Left hindlimb (tissue), 1 donor: ENCODE measurements at regions not wholly inside any gene's neighbourhood (a gene's known extent, or its start where the extent isn't known, plus 50 kb on each side); places are given as distances from the start of the nearest gene placed in this dataset.
"Not testable (repeated sequence)": the region's sequence is repeated elsewhere in the genome, so short reads cannot be mapped to it uniquely, and the experiment has no call there.

ENCODE experiments used
- DNase-seq: peaks from one replicate; pipeline ENCODE4 v3.0.0-alpha.2; 2018

GRCh38 chr6:166802401-166802800 is 153.9 kb downstream of the RNASET2 start:
- no peak for DNase-seq

DNA sequence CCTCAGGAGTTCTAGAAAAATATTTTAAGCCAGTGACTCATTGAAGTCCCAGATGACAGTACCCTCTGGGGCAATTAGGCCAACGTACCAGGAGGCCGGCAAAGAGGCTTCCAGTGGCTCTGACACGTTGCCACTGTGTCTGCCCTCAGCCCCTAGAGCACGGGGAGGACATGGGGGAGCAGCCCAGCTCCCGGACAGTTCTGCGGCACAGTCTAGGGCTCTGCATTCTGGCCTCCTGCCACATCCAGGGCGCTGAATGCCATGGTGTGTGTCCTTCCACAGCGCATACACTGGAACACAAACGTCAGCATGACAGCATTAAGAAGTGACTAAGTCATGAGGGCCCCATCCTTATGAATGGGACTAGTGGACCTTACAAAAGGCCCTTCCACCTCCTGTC is 156.2 kb downstream of the RNASET2 start:
- DNase-seq: no peak

DNA sequence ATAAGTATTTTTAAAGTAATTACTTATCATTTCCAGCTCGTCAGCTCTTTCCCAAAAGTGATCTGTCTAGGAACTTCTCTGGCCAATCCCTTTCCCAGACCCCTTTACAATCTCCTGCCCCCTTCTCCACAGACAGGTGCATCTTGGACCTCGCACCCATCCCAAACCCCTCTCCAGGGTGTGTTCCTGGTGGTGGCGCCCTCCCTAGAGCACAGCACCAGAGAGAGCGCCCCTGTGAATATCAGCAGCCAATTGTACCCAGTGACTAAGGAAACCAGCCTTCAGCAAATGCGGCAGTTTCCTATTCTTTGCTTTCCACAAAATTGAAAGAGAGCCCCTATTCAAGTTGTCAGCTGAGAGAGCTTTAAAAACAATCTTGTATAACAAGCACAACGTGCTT is 157.7 kb downstream of the RNASET2 start:
- no peak for DNase-seq

- no peak for DNase-seq
Observed at GRCh38 chr6:166796610-166797009, 159.7 kb downstream of the RNASET2 start.

DNA sequence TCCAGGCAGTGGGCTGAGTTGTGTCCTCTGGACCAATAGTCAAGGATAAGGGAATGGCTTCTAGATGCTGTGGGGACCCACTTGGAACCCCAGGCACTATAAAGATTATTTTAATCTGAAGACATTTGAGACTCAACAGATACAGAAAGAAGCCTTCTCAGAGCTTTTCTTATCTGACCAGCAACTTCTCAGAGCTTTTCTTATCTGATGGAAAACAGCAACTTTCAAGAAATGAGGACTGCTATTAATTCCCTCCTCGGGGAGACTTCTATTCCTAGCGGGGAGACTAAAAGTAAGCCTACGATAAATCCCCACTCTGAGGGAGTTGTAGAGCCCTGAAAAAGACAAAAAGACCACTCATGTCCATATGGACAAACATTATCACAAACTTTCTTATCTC is 160.5 kb downstream of the RNASET2 start:
- DNase-seq: no peak

DNA sequence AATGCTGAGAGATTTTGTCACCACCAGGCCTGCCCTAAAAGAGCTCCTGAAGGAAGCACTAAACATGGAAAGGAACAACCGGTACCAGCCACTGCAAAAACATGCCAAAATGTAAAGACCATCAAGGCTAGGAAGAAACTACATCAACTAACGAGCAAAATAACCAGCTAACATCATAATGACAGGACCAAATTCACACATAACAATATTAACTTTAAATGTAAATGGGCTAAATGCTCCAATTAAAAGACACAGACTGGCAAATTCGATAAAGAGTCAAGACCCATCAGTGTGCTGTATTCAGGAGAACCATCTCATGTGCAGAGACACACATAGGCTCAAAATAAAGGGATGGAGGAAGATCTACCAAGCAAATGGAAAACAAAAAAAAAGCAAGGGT is 163.8 kb upstream of the RPS6KA2 start:
- not testable (repeated sequence) for DNase-seq

GRCh38 chr6:166788846-166789529 is 161.9 kb upstream of the RPS6KA2 start:
- not testable (repeated sequence) for DNase-seq

GRCh38 chr6:166786704-166787293 is 159.7 kb upstream of the RPS6KA2 start:
- no peak for DNase-seq

GRCh38 chr6:166785131-166785530 is 158.1 kb upstream of the RPS6KA2 start:
- DNase-seq: no peak

- DNase-seq: no peak
Observed at GRCh38 chr6:166784691-166785090, 157.6 kb upstream of the RPS6KA2 start.

GRCh38 chr6:166782520-166782919 is 155.5 kb upstream of the RPS6KA2 start:
- no peak for DNase-seq

- DNase-seq: no peak
Observed at GRCh38 chr6:166781331-166781730, 154.3 kb upstream of the RPS6KA2 start.

DNA sequence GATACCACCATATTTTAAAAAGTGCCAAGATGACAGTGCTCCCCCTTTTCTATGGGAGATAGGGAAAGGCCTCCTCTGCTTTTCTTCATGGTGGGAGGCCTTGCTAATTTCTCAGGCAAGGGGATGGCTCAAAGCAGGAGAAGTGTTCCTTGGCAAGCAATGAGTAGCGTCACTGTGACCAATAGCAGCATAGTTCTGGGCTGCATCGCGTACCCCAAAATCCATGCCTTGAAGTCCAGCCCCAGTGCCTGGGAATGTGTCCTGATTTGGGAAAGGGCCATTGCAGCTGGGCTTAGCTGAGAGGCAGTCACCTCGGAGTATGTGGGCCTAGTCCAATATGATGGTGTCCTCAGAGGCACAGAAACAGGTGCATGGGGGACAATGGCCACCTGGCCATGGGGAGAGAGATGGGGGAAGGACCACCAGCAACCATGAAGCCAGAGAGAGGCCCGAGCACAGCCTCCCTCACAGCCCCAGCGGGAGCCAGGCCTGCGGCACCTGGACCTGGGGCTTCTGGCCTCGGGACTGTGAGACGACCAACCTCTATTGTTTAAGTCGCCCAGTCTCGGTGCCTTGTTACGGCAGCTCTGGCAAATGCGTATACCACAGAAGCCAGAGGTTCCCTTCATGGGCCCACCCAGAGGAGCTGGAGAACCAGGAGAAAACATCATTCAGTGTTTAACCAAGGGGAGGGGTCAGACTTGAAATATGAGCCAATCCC is 153.1 kb upstream of the RPS6KA2 start:
- no peak for DNase-seq

DNA sequence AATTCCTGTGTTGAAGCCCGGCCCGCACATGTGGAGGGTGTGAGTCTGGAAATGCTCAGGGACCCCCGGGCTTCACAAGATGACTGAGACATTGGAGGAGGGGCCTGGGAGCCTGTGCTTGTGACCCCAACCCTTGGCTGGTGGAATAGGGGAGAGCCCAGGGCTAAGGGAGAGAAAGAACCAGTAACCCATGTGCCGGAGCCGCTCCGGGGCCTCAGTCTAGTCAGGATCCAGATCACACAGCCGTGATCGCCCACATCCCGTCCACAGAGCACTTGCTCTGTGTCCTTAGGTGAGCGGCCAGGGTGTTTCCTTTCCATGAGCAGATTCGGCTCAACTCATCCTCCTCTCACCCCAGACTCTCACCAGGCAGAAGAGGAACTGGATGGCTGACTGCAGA is 152.3 kb upstream of the RPS6KA2 start:
- no peak for DNase-seq

DNA sequence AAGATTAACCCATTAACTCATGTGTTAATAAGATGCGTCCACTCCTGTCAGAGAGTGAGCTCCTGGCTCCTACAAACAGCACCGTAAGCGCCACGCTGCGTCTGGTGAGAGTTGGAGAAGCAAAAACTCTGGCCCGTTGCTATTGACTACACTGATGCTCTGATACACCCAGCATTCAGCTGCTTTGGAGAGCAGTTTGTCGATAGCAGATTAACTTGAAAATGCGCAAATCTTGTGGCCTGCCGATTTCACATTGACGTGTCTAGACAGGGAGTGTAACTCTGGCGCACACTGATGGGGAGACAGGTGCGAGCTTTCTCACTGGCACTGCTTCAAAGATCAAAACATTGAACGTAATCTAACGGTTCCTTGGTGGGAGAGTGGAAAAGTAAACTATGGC is 151.7 kb upstream of the RPS6KA2 start:
- no peak for DNase-seq

GRCh38 chr6:166778046-166778445 is 151.0 kb upstream of the RPS6KA2 start:
- DNase-seq: no peak

DNA sequence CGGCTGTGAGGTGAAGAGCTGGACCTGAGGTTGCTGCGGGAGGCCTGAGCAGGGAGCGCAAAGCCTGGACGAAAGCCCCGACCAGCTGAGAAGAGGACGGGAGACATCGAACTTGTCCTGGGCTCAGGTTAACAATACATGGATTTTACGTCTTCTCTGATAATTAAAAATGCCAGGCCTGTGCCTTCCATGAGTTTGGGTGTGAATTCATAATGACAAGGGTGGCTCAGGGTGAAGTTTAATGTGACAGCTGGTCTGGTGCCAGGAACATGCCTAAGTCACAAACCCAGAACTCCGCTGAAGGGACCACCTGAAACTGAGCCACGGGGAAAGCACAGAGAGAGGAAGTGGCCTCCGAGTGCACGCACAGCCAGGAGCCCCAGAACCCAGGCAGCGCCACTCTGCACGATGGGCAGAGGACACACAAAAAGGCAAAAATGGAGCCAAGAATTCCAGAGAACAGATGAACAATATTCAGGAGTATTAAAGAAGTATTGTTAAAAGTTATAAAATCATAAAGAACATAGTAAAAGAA is 150.1 kb upstream of the RPS6KA2 start:
- no peak for DNase-seq

GRCh38 chr6:166776571-166776970 is 149.5 kb upstream of the RPS6KA2 start:
- DNase-seq: no peak

GRCh38 chr6:166775923-166776220 is 148.8 kb upstream of the RPS6KA2 start:
- no peak for DNase-seq

DNA sequence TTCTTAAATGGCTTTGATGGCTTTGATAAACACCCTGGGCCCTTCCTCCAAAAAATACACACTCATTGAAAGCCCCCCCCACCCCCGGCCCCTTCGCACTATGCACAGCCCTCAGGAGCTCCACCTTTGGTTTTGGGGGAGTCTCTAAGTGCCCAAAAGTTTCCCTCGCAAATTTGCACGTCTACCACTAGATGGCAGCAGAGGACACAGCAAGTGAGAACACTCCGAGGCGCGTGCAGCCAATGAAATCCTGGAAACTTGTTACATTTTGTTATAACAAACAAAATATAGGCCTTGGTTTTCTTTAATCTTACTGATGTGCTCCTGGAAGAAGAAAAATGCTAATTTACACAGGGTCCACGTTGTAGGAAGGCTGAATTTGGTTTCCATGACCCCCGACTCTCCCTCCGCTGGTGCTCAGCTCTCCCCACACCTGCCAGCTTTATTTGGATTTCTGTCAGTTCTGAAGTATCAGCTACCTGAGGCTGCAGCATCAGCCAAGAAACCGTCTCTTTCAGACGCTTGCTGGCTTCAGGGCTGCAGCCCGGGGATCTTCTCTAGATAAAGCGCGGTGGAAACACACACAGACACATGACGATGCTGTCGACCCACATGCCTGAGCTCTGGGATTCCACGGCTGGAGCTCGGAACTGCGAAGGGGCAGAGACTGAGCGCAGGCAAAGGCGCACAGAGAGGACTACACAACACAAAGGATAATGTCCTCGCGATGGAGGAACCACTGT is 148.3 kb upstream of the RPS6KA2 start:
- DNase-seq: peak; percentile 66

DNA sequence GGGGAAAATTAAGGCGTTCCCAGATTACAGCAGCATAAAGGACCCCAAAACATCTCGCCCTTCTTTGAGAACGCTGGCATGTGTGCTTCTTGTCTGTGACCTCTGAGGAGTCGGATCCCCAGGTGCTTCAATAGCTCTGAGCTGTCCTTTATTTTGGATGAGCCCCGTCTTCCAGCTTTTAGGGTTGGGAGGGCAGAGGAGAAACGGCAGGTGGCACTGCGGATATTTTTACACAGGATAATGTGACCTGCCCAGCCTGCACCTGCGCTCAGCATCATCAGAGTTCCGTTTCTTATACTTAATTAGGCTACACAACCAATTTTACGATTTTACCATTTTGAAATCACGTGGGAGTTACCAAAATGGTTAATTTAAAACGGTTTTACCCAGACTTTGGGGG is 147.7 kb upstream of the RPS6KA2 start:
- no peak for DNase-seq

DNA sequence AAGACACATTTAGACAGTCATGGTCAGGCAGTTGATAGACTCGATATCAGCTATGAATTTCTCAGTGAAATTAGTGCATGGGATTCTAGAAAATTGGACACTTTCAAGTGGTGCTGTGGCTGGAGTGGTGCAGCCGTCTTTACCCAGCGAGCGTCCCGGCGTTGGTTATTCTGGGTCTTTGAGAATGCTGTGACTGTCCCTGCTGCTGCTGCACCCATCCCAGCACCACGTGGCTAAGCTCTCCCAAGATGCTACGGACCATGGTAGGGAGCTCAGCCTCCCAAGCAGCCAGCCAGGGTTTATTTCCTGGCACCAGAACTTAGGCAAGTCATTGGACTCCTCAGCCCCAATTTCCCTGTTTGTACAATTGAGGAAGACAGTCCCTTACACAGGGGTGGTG is 147.2 kb upstream of the RPS6KA2 start:
- DNase-seq: no peak

DNA sequence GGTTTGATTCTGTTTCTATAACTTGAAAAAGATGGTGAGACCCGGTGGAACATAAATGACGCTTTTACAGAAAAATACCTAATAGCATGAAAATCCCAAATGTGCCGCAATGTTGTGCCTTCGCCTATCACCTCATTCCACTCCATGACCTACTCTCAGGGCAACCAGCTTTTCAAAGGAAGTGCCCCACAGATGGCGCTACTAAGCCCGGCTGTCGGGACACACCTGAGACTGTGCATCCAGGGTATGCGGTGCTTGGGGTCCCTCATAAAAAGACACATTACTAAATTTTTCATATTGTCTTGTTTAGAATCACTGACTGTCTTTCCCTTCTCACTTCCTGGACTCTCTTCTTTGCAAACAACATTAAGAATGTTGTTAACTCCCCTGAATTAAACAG is 145.5 kb upstream of the RPS6KA2 start:
- no peak for DNase-seq

GRCh38 chr6:166771701-166772100 is 144.7 kb upstream of the RPS6KA2 start:
- no peak for DNase-seq
